ENCODE measurements at regions not wholly inside any gene's neighbourhood (a gene's known extent, or its start where the extent isn't known, plus 50 kb on each side); places are given as distances from the start of the nearest gene placed in this dataset.

DNA sequence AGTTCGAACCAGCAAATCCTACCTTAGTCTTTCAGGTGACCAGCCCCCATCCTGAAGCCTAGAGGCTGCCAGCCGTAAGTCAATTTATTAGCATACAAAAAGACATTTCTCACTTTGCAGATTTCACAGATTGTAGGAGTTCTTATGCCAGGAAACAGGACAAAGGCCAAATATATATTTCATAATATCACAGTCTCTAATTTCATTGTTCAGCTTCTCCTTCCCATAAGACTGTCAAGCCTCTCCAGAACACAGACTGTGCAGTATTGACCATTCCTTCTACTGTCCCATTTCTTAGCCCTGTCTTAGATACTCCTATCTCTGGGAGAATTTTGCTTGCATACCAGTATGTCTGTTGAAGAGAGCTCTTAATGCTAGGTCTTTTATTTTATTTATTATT lies 89.2 kb upstream of the RESF1 start:
- TF ChIP-seq, protein P1, sequence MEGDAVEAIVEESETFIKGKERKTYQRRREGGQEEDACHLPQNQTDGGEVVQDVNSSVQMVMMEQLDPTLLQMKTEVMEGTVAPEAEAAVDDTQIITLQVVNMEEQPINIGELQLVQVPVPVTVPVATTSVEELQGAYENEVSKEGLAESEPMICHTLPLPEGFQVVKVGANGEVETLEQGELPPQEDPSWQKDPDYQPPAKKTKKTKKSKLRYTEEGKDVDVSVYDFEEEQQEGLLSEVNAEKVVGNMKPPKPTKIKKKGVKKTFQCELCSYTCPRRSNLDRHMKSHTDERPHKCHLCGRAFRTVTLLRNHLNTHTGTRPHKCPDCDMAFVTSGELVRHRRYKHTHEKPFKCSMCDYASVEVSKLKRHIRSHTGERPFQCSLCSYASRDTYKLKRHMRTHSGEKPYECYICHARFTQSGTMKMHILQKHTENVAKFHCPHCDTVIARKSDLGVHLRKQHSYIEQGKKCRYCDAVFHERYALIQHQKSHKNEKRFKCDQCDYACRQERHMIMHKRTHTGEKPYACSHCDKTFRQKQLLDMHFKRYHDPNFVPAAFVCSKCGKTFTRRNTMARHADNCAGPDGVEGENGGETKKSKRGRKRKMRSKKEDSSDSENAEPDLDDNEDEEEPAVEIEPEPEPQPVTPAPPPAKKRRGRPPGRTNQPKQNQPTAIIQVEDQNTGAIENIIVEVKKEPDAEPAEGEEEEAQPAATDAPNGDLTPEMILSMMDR (conservative IDR thresholded peaks at IDR 0.05; ENCODE audit: low read depth, low read length) = no peak
- TF ChIP-seq EZH2 (IDR thresholded peaks at IDR 0.05; ENCODE audit: low read length, unreplicated experiment) (no peak), EZH2phosphoT487 (IDR thresholded peaks at IDR 0.05; ENCODE audit: borderline replicate concordance, low read length) (no peak)

Data from PC-3 (cell line).